ENCODE measurements at regions not wholly inside any gene's neighbourhood (a gene's known extent, or its start where the extent isn't known, plus 50 kb on each side); places are given as distances from the start of the nearest gene placed in this dataset.

DNA sequence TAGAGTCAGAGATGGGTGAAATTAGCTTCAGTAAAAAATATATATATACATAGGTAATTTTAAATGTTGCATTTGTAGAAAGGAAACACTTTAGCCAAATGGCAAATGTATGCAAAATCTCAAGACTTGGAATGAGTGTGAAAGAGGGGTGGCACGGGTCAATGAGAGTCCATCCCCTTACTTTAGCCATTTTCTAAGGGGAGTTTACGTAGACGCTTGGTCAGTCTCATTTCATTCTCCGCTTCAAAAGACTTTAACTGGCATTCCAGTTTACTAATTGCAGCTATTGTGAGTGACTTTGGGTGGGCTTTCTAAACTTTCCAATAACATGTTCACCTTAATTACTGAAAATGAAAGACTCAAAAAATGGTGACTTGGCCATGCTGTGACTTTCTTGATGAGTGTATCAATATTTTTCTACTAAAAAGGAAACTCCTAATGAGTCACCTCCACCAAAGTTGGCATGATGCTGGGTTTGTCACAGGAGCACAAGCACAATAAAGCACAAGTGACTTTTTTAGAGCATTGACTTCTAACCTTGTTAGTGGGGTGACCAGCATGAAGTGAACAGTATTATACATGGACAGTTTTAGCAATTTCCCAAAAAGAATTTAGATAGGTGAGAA, 356.0 kb upstream of the RASGEF1B start:
- H3K27ac Mint-ChIP-seq, result peak overlapping the region; percentile 82
- peak overlapping the region; percentile 37 for H3K4me3 Mint-ChIP-seq
- ATAC-seq (replicated peaks), result peak; percentile 97
- no peaks in the 10 kb centered on the region for H3K36me3 Mint-ChIP-seq (ENCODE audit: low read depth)
- no peaks in the 10 kb centered on the region for H3K9me3 Mint-ChIP-seq
- H3K4me1 Mint-ChIP-seq, result peaks cover 7% of the 10 kb centered on the region
- peaks cover 5% of the 10 kb centered on the region for H3K27me3 Mint-ChIP-seq

DNA sequence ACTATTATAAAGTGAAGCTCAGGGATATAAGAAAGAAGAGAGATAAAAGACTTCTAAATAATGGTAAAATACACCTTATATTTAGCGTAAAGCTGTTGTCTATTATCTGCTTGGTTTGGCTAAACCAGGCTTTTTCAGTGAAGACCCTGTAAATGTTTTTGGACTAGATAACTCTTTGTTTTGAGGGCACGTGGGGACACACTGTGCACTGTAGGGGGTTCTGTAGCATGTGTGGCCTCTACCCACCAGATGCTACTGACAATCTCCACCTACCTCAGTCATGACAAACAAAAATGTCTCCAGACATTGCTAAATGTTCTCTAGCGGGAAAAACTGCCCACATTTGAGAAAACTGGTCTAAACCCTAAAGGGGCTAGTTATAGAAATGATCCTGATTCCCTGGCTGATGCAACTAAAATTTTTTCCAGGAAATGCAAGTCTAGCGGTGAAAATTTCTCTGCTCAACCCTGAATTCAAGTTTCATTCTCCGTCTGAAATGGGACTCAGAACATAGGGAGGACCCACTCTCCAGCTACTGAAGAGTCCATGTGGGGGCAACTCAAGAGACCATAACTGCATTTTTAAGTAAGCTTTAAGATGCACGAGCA, 355.2 kb upstream of the RASGEF1B start:
- no peak overlapping the region for H3K4me3 Mint-ChIP-seq
- H3K27me3 Mint-ChIP-seq, result peaks cover 1% of the 10 kb centered on the region
- H3K9me3 Mint-ChIP-seq, result no peaks in the 10 kb centered on the region
- ATAC-seq (replicated peaks), result no peak
- H3K27ac Mint-ChIP-seq, result peak overlapping the region; percentile 31
- H3K36me3 Mint-ChIP-seq (ENCODE audit: low read depth), result no peaks in the 10 kb centered on the region
- peaks cover 7% of the 10 kb centered on the region for H3K4me1 Mint-ChIP-seq

DNA sequence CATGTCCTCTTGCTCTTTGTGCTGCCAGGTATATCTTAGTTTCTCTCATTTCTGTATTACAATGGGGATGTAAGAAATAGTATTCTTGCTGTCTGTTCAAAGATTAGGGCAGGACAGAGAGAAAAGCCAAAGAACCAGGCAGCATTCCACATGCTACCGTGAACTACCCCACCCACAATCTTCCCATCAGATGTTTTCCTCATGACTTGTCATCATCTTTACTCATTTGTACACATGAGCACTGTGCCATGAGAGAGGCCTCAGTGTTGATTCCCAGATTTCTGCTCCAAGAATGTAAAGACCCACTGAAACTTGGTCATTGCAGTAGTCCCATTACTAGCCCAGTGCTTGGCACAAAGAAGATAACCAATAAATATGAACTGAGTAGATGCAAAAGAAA, 354.6 kb upstream of the RASGEF1B start:
- Mint-ChIP-seq H3K36me3 (ENCODE audit: low read depth) (no peaks in the 10 kb centered on the region), H3K9me3 (no peaks in the 10 kb centered on the region), H3K4me1 (peaks cover 7% of the 10 kb centered on the region), H3K27me3 (no peaks in the 10 kb centered on the region), H3K27ac (peak overlapping the region; percentile 31), H3K4me3 (no peak overlapping the region)
- no peak for ATAC-seq (replicated peaks)

DNA sequence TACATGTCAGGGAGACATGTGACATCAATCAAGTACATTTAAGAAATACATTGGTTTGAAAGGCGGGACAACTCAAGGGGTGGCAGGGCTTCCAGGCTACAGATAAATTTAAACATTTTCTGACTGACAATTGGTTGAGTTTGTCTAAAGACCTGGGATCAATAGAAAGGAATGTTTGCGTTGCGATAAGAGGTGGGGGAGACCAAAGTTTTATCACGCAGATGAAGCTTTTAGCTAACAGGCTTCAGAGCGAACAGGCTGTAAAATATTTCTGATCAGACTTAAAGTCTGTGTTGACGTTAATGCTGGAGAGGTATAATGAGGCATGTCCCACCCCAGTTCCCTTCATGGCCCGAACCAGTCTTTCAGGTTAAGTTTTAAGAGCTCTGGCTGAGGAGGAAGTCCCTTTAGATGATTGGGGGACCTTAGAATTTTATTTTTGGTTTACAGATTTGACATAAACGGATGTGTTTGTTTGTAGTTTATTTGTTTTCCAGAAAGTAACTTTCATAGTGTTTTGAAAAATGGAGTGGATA, 346.7 kb upstream of the RASGEF1B start:
- no peak for ATAC-seq (replicated peaks)
- Mint-ChIP-seq H3K27ac (no peak overlapping the region), H3K36me3 (ENCODE audit: low read depth) (no peaks in the 10 kb centered on the region)

DNA sequence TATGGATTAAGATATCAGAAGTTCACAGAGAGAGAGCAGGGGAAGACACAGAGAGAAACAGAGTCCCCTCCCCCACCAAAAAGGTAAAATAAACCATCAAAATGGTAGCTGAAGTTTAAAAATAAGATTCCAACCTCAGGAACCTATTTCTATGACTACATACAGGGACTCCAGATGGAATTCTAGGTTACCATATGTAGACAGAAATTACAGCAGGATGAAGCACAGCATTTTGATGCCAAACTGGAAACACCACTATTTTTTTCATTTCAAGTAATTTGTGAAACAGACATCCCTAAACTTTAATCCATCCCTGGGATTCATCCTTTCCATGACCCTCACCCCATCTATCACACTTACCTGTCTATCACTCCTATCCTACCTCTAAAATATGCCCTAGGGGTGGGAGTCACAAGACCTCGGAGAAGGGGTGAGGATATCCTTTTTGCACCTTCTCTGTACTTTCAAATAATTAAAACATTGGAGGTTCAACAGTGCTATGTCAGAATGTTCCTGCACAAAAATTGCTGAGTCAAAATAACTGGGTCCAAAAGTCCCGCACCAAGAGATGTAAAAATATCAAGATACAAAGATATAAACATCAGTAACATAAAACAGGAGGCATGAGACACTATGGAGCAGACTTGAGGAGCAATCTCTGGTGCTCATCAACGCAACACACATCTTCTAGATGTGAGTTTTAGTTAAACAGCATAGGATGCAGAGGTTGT, 344.5 kb upstream of the RASGEF1B start:
- ATAC-seq (replicated peaks), result no peak
- H3K4me1 Mint-ChIP-seq, result no peaks in the 10 kb centered on the region
- no peaks in the 10 kb centered on the region for H3K9me3 Mint-ChIP-seq
- no peak overlapping the region for H3K4me3 Mint-ChIP-seq
- H3K27me3 Mint-ChIP-seq, result peaks cover 31% of the 10 kb centered on the region
- H3K27ac Mint-ChIP-seq, result no peak overlapping the region
- no peaks in the 10 kb centered on the region for H3K36me3 Mint-ChIP-seq (ENCODE audit: low read depth)

More for the DNA sequence above, 346.7 kb upstream of the RASGEF1B start:
- no peaks in the 10 kb centered on the region for H3K4me1 Mint-ChIP-seq
- H3K9me3 Mint-ChIP-seq, result no peaks in the 10 kb centered on the region
- H3K27me3 Mint-ChIP-seq, result peaks cover 21% of the 10 kb centered on the region
- no peak overlapping the region for H3K4me3 Mint-ChIP-seq

DNA sequence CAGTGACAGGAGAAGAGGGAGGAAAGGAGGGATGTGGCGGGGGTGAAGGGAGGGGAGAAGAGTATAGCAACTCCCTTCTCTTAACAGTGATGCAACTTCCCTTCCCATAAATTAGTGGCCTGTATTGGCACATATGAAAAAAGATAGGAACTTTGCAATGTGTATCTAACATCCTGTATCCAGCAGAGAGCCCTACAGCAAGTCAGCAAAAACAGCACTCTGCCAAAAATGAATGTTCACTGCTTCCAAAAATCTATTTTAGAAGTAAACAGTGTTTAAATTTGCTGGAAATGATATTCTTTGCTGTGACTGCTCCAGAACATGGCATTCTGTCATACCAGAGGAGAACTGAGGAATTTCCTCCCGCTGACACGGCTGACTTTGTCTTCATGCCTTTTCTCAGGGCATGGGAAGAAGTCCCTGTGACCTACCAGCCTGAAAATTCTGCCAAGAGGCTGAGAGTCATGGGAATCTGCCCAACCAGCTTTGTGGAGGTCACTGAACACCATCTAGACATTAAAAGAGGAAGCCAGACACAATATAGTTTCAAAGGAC, 343.4 kb upstream of the RASGEF1B start:
- H3K9me3 Mint-ChIP-seq, result no peaks in the 10 kb centered on the region
- no peaks in the 10 kb centered on the region for H3K4me1 Mint-ChIP-seq
- no peaks in the 10 kb centered on the region for H3K36me3 Mint-ChIP-seq (ENCODE audit: low read depth)
- H3K27me3 Mint-ChIP-seq, result peaks cover 22% of the 10 kb centered on the region
- H3K4me3 Mint-ChIP-seq, result no peak overlapping the region
- H3K27ac Mint-ChIP-seq, result no peak overlapping the region
- no peak for ATAC-seq (replicated peaks)

DNA sequence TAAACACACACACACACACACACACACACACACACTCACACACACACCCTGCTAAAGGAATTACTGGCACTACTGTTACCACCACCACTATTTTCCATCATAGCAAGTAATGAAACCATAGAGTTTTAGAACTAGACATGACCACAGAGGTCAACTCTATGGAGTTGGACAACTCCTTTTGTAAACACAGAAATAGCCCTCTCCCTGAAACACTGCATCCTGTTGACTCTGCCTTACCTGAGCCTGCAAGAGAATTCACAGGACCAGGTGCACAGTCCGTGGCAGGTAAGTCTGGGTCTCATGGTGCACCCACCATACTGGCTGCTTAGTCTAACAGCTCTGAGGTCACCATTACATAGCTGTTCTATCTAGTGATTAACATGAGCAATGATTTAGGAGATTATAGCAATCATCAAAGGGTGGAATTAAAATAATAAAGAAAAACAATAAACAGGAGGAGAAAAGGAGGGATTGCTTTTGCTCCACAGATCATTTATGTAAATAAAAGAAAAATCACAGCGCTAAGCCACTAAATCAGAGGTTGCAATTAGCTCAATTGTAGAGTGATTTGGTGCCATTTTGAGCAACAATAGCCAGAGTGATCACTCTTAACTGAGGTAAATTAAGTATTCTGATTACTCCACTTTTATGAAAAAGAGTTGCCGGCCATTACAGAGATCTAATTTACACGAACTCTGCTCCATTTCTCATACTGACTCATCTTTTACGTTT, 340.0 kb upstream of the RASGEF1B start:
- no peaks in the 10 kb centered on the region for H3K4me1 Mint-ChIP-seq
- no peak overlapping the region for H3K27ac Mint-ChIP-seq
- no peaks in the 10 kb centered on the region for H3K36me3 Mint-ChIP-seq (ENCODE audit: low read depth)
- H3K9me3 Mint-ChIP-seq, result no peaks in the 10 kb centered on the region
- ATAC-seq (replicated peaks), result no peak
- H3K4me3 Mint-ChIP-seq, result no peak overlapping the region
- peaks cover 17% of the 10 kb centered on the region for H3K27me3 Mint-ChIP-seq

DNA sequence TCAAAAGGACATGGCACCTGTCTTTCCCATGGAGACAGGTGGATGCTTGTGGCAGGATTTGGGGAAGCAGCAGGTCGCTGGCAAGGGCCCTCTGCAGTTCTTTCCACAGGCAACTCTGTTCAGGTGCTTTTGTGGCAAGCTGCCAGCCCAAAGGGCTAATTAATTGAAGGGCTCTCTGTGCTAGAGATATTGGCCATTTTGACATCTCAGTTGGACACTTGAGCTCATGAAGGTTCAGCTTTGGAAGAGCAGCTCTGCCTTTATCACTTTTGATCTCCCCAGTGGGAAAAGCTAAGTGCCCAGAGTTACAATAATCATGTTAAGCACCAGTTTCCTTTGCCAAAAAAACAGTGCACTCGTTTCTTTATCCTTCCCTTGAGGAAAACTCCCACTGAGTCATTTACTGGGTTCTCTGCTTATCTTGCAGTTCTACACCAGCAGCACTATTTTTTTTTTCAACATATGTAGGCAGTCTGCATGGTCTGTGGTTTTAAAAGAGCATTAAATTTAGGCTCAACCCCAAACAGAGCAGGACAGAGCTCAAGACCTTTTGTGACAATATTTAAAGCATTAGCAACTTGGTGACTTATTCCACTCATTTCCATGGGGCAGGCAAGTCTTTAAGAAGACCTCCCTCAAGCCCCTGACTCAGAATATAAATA, 336.4 kb upstream of the RASGEF1B start:
- H3K4me1 Mint-ChIP-seq, result no peaks in the 10 kb centered on the region
- H3K9me3 Mint-ChIP-seq, result no peaks in the 10 kb centered on the region
- no peaks in the 10 kb centered on the region for H3K36me3 Mint-ChIP-seq (ENCODE audit: low read depth)
- no peak for ATAC-seq (replicated peaks)
- H3K4me3 Mint-ChIP-seq, result no peak overlapping the region
- H3K27me3 Mint-ChIP-seq, result peaks cover 16% of the 10 kb centered on the region
- H3K27ac Mint-ChIP-seq, result no peak overlapping the region

DNA sequence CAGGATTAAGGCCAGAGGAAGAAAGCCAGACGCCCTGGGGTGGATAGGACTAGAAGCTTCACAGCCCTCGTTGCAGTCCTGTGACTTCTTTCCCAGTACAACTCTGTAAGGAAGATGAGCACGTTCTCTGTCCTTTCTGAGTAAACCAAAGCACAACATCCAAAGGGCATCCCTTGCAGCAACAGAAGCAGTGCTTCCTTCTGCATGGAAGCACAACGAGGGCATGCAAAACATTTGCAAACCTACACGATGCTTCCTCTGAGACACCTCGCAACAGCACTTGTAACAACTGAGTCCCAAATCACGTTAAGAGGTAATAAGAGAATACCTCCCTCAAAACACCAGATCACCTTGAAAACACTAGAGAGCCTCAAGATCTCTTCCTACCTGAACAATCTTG, 335.7 kb upstream of the RASGEF1B start:
- Mint-ChIP-seq H3K36me3 (ENCODE audit: low read depth) (no peaks in the 10 kb centered on the region), H3K4me1 (no peaks in the 10 kb centered on the region), H3K27me3 (peaks cover 13% of the 10 kb centered on the region), H3K9me3 (no peaks in the 10 kb centered on the region), H3K27ac (no peak overlapping the region), H3K4me3 (no peak overlapping the region)
- no peak for ATAC-seq (replicated peaks)

DNA sequence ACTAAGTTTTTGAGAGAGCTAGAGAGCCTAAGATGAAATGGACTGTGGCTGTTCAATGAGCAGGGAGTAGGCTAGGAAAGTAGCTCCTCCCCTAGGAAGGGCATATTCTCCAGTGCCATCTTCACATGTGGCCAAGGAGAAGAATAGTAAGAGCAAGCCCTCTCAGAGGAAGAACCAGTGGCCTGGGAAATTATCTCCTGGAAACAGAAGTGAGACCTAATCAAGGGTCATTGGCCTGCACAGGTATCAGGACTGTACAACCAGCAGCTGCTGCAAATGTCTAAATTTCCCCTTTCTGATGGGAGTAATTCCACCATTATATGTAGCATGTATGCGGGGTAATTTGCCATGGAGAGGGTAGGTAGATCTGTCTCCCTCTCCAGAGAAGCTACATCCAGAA, 334.8 kb upstream of the RASGEF1B start:
- H3K27me3 Mint-ChIP-seq, result peaks cover 7% of the 10 kb centered on the region
- ATAC-seq (replicated peaks), result no peak
- no peak overlapping the region for H3K4me3 Mint-ChIP-seq
- H3K27ac Mint-ChIP-seq, result no peak overlapping the region
- no peaks in the 10 kb centered on the region for H3K4me1 Mint-ChIP-seq
- H3K36me3 Mint-ChIP-seq (ENCODE audit: low read depth), result no peaks in the 10 kb centered on the region
- H3K9me3 Mint-ChIP-seq, result no peaks in the 10 kb centered on the region

DNA sequence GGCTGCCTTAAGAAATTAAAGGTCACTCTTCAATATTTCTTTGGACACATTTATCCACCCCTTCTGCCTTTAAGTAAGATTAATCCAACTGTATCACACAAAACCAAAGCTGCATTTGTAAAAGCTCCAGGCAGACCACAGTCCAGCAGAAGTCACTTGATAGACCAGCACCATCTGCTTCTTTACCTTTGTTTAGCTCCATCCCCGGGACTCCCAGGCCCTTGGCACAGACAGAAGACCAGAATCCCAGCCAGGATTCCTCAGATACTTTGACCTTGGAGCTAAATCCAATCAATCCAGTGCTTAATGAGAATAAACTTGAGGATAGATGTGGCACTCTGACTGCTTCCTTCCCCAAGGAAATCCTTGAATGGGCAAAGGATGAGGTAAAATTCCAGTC, 333.1 kb upstream of the RASGEF1B start:
- H3K27ac Mint-ChIP-seq, result no peak overlapping the region
- H3K4me3 Mint-ChIP-seq, result no peak overlapping the region
- ATAC-seq (replicated peaks), result no peak
- no peaks in the 10 kb centered on the region for H3K9me3 Mint-ChIP-seq
- H3K27me3 Mint-ChIP-seq, result peaks cover 6% of the 10 kb centered on the region
- no peaks in the 10 kb centered on the region for H3K4me1 Mint-ChIP-seq
- H3K36me3 Mint-ChIP-seq (ENCODE audit: low read depth), result no peaks in the 10 kb centered on the region

DNA sequence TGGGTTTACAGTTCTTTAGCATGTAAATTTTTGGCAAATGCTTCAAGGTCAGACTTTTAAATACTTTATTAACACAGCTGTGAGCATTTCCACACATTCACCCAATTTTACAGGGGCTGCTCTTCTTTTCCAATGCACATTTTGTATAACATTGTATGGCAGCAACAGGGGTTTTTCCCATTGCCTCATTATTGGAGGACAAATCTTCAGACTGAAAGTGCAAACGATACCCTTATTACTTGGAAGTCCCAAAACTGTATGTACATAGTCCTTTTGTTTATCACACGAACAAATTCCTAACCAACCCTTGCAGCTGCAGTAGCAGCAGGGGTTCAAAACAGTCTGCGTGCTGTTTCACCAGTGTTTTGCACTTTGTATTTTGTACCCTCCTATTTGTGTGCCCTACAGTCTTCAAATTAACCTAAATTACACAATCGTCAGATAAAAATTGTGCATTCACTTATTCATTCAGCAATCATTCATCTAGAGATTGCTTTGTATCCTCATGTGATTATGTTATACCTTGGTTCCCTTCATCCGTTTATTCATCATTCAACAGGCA, 330.7 kb upstream of the RASGEF1B start:
- Mint-ChIP-seq H3K9me3 (peaks cover 4% of the 10 kb centered on the region), H3K4me1 (no peaks in the 10 kb centered on the region), H3K27ac (no peak overlapping the region), H3K4me3 (no peak overlapping the region), H3K36me3 (ENCODE audit: low read depth) (no peaks in the 10 kb centered on the region), H3K27me3 (peaks cover 6% of the 10 kb centered on the region)
- ATAC-seq (replicated peaks), result peak; percentile 26

DNA sequence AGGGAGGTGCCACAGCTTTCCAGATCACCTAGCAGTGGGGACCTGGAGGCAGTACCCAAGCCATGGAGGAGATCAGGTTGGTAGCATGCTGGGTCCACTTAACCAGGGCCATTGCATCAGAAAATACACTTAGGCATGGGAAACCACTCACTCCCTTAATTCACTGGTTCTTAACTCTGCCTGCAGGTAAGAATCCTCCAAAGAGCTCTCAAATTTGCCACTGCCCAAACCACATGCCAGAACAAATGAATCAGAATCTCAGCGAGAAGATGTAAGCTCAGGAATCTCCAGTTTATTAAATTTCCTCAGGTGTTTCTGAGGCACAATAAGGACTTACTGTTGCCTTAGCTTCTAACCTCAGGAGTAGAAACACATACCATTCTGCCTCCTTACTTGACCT, 327.7 kb upstream of the RASGEF1B start:
- peaks cover 4% of the 10 kb centered on the region for H3K9me3 Mint-ChIP-seq
- no peaks in the 10 kb centered on the region for H3K36me3 Mint-ChIP-seq (ENCODE audit: low read depth)
- H3K4me3 Mint-ChIP-seq, result no peak overlapping the region
- no peaks in the 10 kb centered on the region for H3K4me1 Mint-ChIP-seq
- ATAC-seq (replicated peaks), result no peak
- no peak overlapping the region for H3K27ac Mint-ChIP-seq
- peaks cover 6% of the 10 kb centered on the region for H3K27me3 Mint-ChIP-seq

Data from activated T-helper 17 cell treated with anti-CD3 and anti-CD28 coated beads, Interleukin-2, amount 50 U/mL, for 72 hours (primary cell).